Stimulated activated CD4-positive, alpha-beta T cell treated with anti-CD3 and anti-CD28 coated beads, Interleukin-1b, Interleukin-23, amount 100 ng/mL, for 48 hours (primary cell): ENCODE measurements at regions not wholly inside any gene's neighbourhood (a gene's known extent, or its start where the extent isn't known, plus 50 kb on each side); places are given as distances from the start of the nearest gene placed in this dataset.
"Not testable (repeated sequence)": the region's sequence is repeated elsewhere in the genome, so short reads cannot be mapped to it uniquely, and the experiment has no call there.

ENCODE experiments used
- DNase-seq: peaks from one replicate; pipeline ENCODE4 v3.0.0-alpha.2; 2020

DNA sequence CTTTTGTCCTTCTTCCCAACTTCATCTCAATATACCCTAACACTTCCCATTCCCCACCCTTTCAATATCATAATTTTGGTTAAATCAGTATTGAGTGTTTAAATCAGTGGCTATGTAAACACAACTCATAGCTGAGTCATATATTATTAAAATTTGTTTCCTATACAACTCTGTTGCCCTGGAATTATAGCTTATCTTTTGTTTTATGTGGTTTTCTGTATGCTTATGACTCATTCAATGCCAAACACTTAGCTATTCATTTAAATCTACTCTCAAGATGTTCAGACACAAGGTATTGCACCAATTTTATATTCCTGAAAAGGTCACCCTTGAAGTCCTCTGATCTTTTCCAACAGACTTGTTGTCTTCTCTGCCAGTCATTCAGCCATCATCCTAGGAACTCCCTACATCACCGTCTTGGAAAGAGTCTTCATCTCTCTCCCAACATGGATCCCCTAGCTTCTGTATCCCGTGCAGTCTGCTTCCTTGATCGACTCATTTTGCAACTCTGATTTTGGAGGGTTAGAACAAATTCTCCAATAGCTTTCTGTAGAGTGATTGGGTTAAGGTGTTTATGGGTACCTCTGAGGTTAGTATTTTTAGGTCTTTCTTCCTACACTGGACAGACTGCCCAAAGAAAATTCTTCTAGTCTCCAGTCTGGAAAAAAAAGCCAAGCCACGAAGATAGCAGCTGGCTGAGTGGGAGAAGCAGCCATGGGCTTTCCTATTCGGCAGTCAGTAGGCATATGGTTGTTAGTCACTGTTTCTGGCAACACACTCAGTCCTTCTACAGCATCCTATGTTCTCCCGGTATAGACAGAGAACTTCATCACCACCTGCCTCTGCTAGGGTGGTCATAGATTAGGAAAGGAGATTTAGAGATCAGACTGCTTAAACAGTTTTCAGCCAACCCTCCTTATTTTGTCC lies 102.1 kb downstream of the CRPPA start:
- DNase-seq: no peak

DNA sequence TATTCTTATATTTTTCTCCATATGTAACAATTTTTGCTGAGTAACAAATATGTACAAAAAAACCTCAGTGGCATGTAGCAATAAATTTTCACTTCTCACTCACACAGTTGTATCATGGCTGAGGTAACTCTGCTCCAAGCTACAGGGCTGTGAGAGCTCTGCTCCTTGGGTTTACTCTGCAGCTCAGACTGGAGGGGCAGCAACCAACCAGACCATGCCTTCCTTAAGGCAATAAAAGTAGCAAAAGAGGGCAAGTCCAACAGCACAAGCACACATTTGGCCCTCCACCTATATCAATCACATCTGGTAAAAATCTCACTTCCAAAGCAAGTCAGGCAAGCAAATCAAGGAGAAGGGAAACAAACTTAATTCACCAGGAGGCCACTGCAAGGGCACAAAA lies 102.9 kb downstream of the CRPPA start:
- no peak for DNase-seq

DNA sequence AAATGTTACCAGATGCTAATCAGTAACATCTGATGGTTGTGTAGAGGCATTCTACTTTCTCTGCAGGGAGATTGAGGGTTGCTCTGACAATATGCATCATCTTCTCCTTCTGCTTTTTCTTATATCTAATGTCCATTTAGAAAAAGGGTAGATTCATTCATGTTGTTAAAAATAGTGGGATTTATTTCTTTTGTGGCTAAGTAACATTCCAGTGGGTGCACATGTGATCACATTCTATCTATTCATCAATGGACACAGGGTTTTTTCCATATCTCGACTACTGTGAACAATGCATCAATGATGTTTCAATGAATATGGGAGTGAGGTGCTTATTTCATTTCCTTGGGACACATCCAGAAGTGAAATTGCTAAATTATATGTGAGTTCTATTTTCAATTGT lies 103.9 kb downstream of the CRPPA start:
- DNase-seq: no peak

DNA sequence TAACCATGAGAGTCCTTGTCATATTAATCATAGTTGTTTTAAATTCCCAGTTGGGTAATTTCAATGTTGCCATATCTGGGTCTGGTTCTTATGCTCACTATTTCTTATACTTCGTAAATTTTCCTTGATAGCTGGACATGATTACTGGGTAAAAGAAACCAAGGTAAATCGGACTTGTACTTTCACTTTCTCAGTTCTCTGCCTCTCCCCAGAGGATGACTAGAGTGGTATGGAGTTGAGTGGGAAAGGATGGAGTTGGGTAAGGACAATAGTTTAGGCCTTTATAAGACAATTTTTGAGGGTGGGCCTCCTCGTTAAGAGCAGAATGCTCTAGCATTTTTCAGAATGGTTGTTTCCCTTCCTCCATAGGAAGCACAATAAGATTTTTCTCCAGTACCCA lies 106.1 kb downstream of the CRPPA start:
- no peak for DNase-seq

DNA sequence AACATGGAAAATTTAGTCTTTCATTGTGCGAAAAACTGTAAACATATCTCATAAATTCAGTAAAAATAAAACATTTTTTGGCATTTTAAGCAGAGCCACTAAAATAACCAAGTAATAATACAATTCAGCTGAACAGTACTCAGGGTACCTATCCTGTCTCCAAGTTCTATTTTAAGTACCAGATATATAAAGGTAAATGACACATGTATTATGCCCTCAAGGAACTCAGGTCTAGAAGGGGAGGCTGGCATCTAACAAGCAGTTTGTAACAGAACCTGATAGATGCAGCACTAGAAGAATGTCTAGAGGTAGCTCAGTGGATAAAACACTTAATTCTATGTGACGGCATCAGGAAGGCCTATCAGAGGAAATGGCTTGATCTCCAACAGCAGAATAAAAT lies 112.2 kb downstream of the CRPPA start:
- no peak for DNase-seq

DNA sequence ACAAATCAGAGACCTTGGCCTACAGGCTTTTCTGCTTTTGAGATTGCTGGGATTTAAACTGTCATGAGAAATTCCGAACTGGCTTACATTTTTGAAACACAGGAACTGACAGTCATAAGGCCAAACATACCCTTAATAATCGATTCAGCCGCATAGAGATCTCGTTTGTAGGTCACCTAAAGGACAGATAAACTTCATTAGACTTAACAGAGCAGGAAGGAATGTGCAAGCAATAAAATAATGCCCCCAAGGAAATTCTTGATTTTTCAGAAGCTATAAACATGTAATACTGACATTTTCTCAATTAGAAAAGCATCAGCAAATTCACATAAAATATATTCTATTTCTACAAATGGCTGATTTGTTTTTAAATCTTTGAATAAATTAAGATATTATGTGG lies 120.0 kb downstream of the CRPPA start:
- DNase-seq: no peak

DNA sequence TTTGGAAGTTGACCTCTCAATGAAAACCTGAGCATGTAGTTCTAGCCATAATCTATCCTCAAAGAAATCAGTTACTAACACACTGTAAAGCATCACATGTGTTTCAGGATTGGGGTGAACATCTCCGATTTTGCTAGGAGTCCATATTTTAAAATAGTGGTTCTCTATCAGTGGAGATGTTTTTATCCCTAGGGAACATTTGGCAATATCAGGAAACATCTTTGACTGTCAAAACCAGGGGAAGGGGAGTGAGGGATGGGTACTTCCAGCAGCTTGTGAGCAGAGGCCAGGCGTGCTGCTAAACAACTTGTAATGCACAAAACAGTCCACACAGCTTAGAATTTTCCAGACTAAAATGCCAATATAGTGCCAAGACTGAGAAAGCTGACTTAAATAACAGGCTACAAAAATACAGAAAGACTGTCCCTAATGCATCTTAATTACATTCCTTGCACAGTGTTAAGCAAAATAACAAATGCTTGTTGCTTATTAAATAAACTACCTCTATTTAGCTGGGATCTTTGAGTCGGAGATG lies 120.9 kb downstream of the CRPPA start:
- no peak for DNase-seq

DNA sequence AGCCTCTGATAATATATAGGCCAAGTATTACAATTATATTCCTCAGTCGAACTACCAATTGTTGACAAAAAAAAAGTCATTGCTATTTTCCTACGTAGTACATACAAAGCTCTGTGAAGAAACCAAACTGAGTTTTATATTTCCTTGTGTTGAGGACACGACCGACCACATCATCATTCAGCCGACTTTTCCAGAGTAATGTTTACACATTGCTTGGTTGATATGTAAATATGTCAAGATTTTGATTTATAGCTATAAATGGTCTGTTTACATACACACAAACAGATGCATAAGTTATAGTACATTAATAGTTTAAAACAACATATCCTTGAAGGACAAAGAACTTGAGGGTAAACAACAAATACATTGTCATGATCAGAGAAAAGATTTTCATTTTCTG lies 121.5 kb downstream of the CRPPA start:
- DNase-seq: no peak

DNA sequence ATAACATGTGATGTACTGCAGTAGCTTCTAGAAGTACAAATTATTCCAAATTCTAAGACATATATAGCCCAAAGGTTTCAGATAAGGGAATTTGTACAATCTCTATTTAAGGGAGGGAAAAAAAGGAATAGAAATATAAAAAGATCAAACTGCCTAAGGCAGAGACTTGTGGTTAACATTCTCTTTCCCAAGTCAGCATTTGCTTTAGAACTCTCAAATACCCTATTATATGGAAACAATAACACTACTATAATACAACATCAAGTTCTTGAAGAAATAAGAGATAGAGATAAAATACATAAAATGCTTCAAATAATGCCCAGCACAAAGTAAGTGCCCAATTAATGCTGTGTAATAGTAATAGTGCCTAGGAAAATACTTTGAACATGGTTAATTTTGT lies 123.1 kb downstream of the CRPPA start:
- DNase-seq: no peak

DNA sequence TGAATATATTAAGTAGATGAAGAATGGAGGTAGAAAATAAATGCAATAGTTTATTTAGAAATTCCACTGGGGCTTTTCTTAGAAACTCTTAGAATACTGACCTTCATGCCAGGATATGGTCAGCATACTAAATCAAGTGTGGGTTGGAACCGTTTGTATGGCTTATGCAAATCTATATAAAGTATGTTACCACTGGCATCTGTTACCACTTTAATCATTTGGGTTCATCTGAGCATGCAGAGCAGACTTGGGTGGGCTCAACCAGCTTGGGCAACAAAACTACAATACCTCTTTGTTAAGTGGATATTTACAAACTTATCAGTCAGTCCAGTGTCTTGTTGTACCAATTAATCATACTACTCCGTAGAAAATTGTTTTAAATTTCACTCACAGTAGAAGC lies 125.8 kb downstream of the CRPPA start:
- DNase-seq: no peak

DNA sequence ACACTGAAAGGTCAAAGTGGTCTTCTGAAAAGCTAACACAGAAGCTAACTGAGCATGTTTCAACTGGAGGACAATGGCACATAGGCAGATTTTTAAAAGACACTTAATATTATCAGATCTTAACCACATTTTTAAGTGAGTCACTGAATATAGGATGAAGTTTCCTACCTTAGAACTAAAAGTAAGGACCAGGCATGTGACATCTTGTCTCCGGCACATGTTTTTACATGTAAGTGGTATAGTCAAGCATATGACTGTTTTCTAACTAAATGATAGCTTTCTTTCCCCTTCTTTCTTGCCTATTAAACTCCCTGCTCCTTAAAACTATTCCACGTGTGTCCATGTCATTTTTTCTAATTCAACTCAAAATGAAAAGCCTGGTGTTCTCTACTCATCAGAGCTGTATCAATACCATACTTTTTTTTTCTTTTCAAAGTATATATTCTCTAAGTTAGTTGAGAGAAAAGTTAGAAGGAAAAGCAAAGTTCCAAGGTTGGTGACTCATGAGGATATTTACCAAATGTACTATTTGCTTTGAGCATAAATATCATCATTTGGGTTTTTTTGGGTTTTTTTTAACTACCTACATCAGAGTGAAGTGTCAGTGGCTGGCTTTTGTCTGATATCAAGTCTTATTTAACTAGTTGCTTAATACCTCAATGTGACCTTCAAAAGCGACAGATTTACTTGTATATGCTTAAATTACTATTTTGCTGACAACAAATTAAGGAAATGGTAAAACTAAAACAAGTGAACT lies 127.5 kb downstream of the CRPPA start:
- DNase-seq: no peak

DNA sequence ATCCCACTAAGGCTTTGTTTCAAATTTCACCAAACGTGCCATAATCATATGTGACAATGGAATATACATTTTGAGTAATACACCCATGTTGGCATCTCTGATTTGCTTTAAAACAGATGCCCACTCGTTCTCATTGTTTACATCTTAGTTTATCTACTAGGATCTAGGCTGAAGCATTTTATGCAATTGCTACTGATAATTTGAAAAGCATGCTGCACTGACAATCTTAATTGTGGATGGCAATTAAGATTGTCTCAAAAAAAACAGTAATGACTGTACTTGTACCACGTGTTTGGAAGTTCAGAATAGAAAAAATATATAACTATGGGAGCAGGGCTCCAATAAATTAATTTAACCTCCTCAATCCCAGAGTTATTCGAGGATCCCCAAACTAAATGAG lies 136.8 kb downstream of the CRPPA start:
- DNase-seq: no peak

DNA sequence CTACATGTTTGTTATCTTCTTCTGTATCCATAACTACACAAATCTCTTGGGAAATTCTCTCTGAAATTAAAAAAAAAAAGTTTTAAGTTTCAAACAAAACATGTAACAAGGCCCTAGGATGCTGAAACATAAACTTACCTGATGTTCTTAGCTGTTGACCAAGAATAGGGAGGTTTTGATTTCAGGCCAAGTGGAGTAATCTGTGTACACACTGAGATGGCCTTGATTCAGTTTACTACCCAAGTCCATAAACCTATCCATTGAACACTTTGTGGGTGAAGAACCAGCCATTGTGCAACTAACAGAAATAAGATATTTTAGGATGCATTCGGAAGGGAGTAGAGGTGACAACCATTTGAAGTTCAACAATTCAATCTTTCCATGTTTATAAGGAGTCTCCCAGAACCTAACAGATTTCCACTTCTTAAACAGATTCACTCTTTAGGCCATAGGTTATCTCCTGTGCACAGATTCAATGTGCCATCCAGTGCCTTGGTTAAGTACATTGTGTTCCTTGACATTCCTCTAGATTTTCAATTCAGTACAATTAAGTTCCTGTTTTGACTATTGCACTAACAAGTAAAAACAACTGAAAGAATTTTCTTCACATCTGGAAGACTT lies 143.1 kb downstream of the CRPPA start:
- no peak for DNase-seq

DNA sequence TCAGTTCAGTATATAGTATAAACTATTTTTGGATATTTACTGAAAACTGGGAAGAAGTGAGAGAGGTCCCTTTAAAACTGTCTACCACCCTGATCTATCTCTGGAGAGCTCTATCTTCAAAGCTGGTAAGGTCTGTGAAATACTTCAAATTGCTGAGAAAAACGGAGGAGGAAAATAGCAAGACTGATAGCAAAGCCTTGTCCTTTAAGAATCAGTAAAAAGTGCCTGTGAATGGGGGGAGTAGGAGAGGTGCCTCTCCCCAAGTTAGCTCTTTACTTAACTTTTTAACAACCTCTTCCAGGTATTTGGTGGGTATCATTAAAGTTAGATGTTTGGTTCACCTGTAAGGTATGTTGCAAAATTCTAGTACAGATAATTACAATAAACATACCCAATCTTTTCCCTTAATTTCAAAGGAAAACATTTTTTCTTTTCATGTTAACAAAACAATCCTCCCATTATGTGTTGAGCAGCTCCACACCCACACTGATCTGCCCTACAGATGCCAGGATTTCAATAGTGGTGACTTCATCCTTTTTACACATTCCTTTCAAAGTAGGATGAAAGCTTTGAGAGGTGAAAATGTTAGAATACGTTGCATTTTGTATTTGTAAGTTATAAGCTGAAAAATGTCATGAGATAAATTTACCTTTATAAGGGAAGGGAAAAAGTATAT lies 149.2 kb downstream of the CRPPA start:
- DNase-seq: no peak

DNA sequence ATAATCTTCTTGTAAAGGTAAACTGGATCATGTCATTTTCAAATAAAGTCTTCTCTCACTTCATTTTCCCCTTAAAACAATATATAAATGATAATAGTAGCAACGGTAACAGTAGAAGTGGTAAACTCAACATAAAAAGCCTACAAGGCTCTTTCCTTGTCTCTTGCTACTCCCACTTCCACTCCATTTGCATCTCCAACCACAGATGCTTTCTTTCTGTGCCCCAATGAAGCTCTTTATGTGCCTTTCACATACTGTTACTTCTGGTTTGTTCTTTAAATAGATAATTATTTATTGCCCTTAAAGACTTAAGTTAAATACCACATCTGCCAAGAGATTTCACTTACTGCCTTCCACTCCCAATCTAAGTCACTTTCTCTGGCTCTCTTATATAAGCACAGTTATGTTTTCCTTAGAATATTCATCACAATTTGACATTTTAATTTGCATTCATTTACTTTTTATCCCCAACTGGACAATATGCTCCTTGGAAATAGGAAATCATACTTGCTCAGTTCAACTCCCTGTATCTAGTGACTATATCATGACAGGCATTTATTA lies 149.9 kb downstream of the CRPPA start:
- no peak for DNase-seq

DNA sequence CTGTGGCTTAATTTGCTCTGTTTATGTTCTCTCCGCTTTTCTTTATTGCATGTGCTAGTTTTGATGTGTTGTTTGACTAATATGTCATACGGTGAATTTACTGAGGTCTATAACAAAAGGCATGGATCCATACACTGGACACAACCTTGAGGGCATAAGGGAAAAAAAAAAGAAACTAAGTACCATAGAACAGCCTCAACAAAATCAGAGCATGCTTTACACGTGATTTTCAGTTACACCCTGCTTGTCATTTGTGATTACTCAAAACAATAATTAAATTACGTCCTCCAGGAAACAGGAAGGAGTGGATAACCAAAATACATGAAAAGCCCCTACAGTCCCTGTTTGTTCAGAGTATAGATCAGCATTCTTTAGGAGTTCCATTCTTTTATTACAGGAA lies 150.5 kb downstream of the CRPPA start:
- no peak for DNase-seq

DNA sequence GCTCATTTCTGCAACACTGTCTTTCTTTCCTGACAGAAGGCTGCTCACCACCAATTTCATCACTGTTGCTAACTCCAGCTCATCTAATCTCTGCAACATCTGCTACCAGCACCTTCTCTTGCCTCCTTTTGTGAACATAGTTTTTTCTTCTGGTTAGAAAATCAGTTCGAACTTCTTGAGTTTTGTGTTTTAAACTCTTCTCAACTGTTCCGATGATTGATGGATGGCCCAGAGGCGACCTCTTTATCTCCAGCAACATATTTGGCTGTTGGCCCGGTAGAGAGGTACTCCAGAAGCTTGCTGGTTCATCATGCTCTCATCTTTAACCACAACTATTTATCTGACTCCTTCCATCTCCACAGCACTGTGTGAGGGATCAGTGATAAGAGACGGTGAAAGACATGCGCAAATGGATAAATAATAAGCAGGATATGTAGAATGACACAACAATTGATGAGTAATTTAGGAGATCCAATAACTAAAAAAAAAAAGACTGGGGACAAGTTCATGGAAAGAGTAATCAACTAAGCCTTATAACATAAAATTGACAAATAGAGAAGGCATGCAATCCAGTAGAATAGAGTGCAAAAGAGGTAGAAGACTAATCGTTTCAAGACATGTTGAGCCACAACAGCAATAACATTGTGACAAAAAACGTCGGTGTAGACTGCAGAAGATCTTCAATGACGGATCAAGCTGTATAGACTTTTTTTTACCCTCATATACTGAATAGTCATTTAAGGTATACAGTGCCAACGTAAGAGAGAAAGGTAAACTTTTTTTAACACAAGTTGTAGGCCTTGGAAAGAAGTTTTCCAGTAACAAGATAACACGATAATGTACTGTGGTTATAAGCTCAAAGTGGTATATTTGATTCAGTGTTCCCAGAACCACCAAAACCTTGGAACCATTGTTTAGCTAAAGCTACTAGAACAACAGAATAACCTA lies 152.2 kb downstream of the CRPPA start:
- DNase-seq: no peak

DNA sequence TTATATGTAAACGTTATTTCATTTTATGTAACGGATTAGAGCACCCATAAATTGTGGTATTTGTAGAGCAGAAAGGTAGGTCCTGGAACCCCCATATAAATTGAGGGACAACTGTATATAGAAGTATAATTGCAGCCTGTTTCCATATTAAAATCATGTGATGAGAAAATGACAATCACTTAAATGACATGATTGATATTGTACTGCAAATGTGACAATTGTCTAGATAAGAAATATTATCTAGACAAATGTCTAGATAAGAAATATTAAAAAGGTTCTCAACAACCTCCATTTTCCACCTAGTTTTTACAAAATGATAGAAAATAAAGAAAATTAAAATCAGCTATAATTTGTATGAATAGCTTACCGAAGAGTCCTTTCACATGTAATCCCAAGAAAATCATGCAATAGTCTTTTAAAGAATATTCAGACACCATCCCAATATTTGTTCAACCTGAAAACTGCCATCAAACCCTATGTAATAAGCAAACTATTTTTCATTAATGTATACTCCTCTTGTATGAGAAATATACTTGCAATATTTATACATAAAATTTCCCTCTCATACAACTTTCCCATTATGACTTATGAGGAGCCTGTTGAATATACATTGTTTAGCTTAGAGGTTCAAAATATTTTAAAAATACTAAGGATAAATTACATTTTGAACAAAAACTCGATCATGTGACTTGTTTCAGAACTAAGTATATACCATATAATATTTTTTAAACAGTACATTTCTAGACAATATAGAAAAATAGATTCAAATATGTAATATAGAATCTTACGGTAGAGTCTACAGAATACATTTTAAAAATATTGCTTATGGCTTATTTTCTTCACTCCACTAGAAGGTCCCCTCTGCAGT lies 153.2 kb downstream of the CRPPA start:
- no peak for DNase-seq

DNA sequence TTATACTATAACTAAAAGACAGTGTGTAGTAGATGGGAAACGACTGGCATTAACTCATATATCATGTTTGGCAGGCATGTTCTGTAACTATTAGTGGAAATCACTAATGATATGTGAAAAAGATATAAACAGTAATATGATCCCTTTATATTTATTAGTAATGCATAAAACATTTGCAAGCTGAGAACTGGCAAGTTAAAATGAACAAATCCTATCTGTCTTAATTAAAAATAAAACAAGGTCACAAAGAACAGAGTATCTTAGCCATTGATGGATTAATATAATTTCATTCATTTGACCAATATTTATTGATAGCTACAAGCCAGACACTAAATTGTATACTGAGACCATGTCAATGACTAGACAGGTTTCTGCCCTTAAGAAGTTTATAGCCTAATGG lies 154.5 kb downstream of the CRPPA start:
- DNase-seq: no peak

DNA sequence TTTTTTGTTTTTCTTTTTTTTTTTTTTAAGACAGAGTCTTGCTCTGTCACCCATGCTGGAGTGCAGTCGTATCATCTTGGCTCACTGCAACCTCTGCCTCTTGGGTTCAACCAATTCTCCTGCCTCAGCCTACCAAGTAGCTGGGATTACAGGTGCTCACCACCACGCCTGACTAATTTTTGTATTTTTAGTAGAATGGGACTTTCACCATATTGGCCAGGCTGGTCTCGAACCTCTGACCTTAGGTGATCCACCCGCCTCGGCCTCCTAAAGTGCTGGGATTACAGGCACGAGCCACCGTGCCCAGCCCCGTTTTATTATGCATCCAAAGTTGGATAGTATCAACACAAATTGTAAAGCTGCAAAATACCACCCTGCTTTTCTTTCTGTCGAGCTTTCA lies 154.9 kb downstream of the CRPPA start:
- not testable (repeated sequence) for DNase-seq
